ENCODE measurements at regions not wholly inside any gene's neighbourhood (a gene's known extent, or its start where the extent isn't known, plus 50 kb on each side); places are given as distances from the start of the nearest gene placed in this dataset.

DNA sequence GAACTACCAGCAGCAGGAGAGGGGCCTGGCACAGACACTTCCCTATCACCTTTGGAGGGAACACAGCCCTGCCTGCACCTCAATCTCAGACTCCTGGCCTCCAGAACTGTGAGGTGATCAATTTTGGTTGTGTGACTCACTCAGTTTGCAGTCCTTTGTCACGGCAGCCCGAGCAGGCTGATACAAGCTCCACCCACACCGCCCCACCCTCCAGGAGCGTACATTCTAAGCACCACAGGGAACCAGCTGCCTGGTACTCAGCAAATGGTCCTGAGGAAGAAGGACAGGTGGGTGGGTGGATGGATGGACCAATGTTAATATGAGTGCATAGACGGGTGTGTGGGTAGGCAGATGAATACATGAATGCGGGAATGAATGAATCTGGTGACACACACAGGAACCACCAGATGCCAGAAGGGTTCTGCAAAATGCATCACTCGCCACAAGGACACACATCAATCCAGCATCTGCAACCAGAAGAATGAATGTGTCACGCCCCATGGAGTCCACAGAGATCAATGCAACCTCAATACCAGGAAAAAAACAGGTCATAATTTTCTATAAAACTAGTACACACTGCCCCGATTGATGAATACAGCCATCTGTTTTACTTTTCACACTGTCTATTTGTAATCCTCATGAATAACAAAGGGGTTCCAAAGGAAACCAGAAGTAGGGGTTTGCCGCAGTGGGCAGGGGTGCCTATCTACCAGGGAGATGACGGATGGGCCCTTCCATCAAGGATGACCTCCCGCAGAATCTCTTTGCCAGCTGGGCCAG lies 284.5 kb downstream of the NPHP4 start:
- TF ChIP-seq, protein P1, sequence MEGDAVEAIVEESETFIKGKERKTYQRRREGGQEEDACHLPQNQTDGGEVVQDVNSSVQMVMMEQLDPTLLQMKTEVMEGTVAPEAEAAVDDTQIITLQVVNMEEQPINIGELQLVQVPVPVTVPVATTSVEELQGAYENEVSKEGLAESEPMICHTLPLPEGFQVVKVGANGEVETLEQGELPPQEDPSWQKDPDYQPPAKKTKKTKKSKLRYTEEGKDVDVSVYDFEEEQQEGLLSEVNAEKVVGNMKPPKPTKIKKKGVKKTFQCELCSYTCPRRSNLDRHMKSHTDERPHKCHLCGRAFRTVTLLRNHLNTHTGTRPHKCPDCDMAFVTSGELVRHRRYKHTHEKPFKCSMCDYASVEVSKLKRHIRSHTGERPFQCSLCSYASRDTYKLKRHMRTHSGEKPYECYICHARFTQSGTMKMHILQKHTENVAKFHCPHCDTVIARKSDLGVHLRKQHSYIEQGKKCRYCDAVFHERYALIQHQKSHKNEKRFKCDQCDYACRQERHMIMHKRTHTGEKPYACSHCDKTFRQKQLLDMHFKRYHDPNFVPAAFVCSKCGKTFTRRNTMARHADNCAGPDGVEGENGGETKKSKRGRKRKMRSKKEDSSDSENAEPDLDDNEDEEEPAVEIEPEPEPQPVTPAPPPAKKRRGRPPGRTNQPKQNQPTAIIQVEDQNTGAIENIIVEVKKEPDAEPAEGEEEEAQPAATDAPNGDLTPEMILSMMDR (IDR thresholded peaks at IDR 0.05): no peak
- TF ChIP-seq EZH2 (IDR thresholded peaks at IDR 0.05; ENCODE audit: borderline replicate concordance, insufficient read depth, low read depth, low read length, poor library complexity, severe bottlenecking): no peak
